DOHH2 (cell line): ENCODE measurements at regions not wholly inside any gene's neighbourhood (a gene's known extent, or its start where the extent isn't known, plus 50 kb on each side); places are given as distances from the start of the nearest gene placed in this dataset.

Experiments
- H3F3A ChIP-seq: fragments of 200-600 bp; sonication (generic), shearing (Covaris generic); 2 replicates; pipeline ENCODE4 v1.6.0; 2016; ENCODE audit warnings: antibody characterized with exemption, mild to moderate bottlenecking; ENCODE audit not compliant: control insufficient read depth, insufficient read depth
- H3K27ac ChIP-seq: fragments of 200-600 bp; sonication (generic); 2 replicates; pipeline ENCODE4 v1.5.1; 2014; ENCODE audit warnings: low read depth, mild to moderate bottlenecking, low read length, moderate library complexity
- H3K27me3 ChIP-seq: fragments of 200-600 bp; sonication (generic); 2 replicates; pipeline ENCODE4 v1.6.1; 2014; ENCODE audit warnings: mild to moderate bottlenecking, low read length, mixed read lengths; ENCODE audit not compliant: control insufficient read depth
- H3K36me3 ChIP-seq: fragments of 200-600 bp; sonication (generic); 2 replicates; pipeline ENCODE4 v1.6.1; 2014; ENCODE audit warnings: mild to moderate bottlenecking, low read length, moderate library complexity, mixed read lengths; ENCODE audit not compliant: control insufficient read depth
- H3K4me1 ChIP-seq: fragments of 200-600 bp; sonication (generic); 2 replicates; pipeline ENCODE4 v1.6.1; 2014; ENCODE audit warnings: mild to moderate bottlenecking, low read length, mixed read lengths; ENCODE audit not compliant: control insufficient read depth
- H3K4me2 ChIP-seq: fragments of 200-600 bp; sonication (generic); 2 replicates; pipeline ENCODE4 v1.6.0; 2014; ENCODE audit warnings: mild to moderate bottlenecking, low read length, moderate library complexity
- H3K4me3 ChIP-seq: fragments of 200-600 bp; sonication (generic); 2 replicates; pipeline ENCODE4 v1.5.1; 2014; ENCODE audit warnings: mild to moderate bottlenecking, low read length, mixed read lengths
- H3K79me2 ChIP-seq: fragments of 200-600 bp; sonication (generic); 2 replicates; pipeline ENCODE4 v1.6.1; 2014; ENCODE audit warnings: mild to moderate bottlenecking, low read length, mixed read lengths; ENCODE audit not compliant: control insufficient read depth
- H3K9me2 ChIP-seq: fragments of 200-600 bp; sonication (generic); replicated peaks from 2 replicates; pipeline ENCODE4 v1.6.1; 2014; ENCODE audit warnings: mild to moderate bottlenecking, low read length, mixed read lengths; ENCODE audit not compliant: control insufficient read depth
- H3K9me3 ChIP-seq: fragments of 200-600 bp; sonication (generic); 2 replicates; pipeline ENCODE4 v1.6.1; 2014; ENCODE audit warnings: antibody characterized with exemption, low read length, mixed read lengths; ENCODE audit not compliant: control insufficient read depth, insufficient read depth
- H4K20me1 ChIP-seq: fragments of 200-600 bp; sonication (generic); 2 replicates; pipeline ENCODE4 v1.6.0; 2014; ENCODE audit warnings: low read depth, mild to moderate bottlenecking, antibody characterized with exemption, low read length, moderate library complexity; ENCODE audit not compliant: control insufficient read depth, insufficient read depth
- CTCF ChIP-seq: fragments of 200-600 bp; sonication (generic); IDR thresholded peaks from one replicate; pipeline ENCODE4 v1.5.1; 2014; ENCODE audit warnings: antibody characterized with exemption, mild to moderate bottlenecking, low read depth, low read length; ENCODE audit not compliant: poor library complexity, severe bottlenecking
- EZH2phosphoT487 ChIP-seq: fragments of 200-600 bp; sonication (generic); IDR thresholded peaks from 2 replicates; pipeline ENCODE4 v1.6.1; 2017; ENCODE audit warnings: borderline replicate concordance, mild to moderate bottlenecking, antibody characterized with exemption, low read length, moderate library complexity, mixed read lengths

- Histone ChIP-seq H3K9me3 (no peaks in the 10 kb centered on the region), H3K79me2 (no peaks in the 10 kb centered on the region), H3F3A (no peaks in the 10 kb centered on the region), H3K27ac (no peak overlapping the region), H3K4me2 (no peak overlapping the region), H3K4me1 (no peaks in the 10 kb centered on the region), H3K36me3 (no peaks in the 10 kb centered on the region), H3K27me3 (no peaks in the 10 kb centered on the region), H4K20me1 (no peaks in the 10 kb centered on the region), H3K4me3 (no peak overlapping the region), H3K9me2 (no peaks in the 10 kb centered on the region)
- TF ChIP-seq EZH2phosphoT487 (no peak), CTCF (no peak)
Observed at GRCh38 chr3:19748782-19749447, 185.1 kb downstream of the EFHB start.

- Histone ChIP-seq H3K9me2 (no peaks in the 10 kb centered on the region), H4K20me1 (no peaks in the 10 kb centered on the region), H3K27me3 (no peaks in the 10 kb centered on the region), H3K79me2 (no peaks in the 10 kb centered on the region), H3K4me3 (no peak overlapping the region), H3K36me3 (no peaks in the 10 kb centered on the region), H3K27ac (no peak overlapping the region), H3K4me2 (no peak overlapping the region), H3K9me3 (no peaks in the 10 kb centered on the region), H3F3A (no peaks in the 10 kb centered on the region), H3K4me1 (no peaks in the 10 kb centered on the region)
- TF ChIP-seq CTCF (no peak), EZH2phosphoT487 (no peak)
Observed at GRCh38 chr3:19744047-19744446, 190.0 kb downstream of the EFHB start.

GRCh38 chr3:19742935-19743334 lies 191.1 kb downstream of the EFHB start:
- no peaks in the 10 kb centered on the region for H3K4me1 ChIP-seq
- H3K9me2 ChIP-seq: no peaks in the 10 kb centered on the region
- H3K4me3 ChIP-seq: no peak overlapping the region
- H3K9me3 ChIP-seq: no peaks in the 10 kb centered on the region
- no peaks in the 10 kb centered on the region for H4K20me1 ChIP-seq
- no peak for TF ChIP-seq EZH2phosphoT487
- TF ChIP-seq CTCF: no peak
- H3K27ac ChIP-seq: no peak overlapping the region
- H3K36me3 ChIP-seq: no peaks in the 10 kb centered on the region
- no peak overlapping the region for H3K4me2 ChIP-seq
- no peaks in the 10 kb centered on the region for H3K27me3 ChIP-seq
- no peaks in the 10 kb centered on the region for H3K79me2 ChIP-seq
- H3F3A ChIP-seq: no peaks in the 10 kb centered on the region
